Keratinocyte (primary cell): ENCODE measurements at regions not wholly inside any gene's neighbourhood (a gene's known extent, or its start where the extent isn't known, plus 50 kb on each side); places are given as distances from the start of the nearest gene placed in this dataset.

ENCODE experiments used
- DNase-seq: peaks from one replicate; pipeline ENCODE4 v3.0.0-alpha.2; 2011; ENCODE audit warnings: low read depth, missing footprints, low spot score
- FAIRE-seq: peaks from 2 replicates; lab custom pipeline; 2011; peaks lifted over from hg19 to GRCh38; lab: Jason Lieb, UNC
- H2AFZ ChIP-seq: 2 replicates; pipeline ENCODE4 v1.6.0; 2012; ENCODE audit warnings: low read length, control low read depth, inconsistent platforms; ENCODE audit not compliant: control insufficient read depth
- H3K27ac ChIP-seq: 2 replicates; pipeline ENCODE4 v1.5.1; 2011; ENCODE audit warnings: low read length; ENCODE audit not compliant: control insufficient read depth, insufficient read depth
- H3K27me3 ChIP-seq: 3 replicates; pipeline ENCODE4 v1.6.0; 2011; ENCODE audit warnings: low read length; ENCODE audit not compliant: control insufficient read depth, insufficient read depth; ENCODE audit errors: extremely low read depth
- H3K36me3 ChIP-seq, 2 experiments: 2 replicates in 1 of 2; 3 replicates in 1 of 2; pipeline ENCODE4 v1.5.1; 2011; ENCODE audit warnings: low read length in 2 of 2, mild to moderate bottlenecking in 1 of 2; ENCODE audit not compliant: control insufficient read depth in 2 of 2, insufficient read depth in 2 of 2; ENCODE audit errors: extremely low read depth in 1 of 2
- H3K4me1 ChIP-seq: 3 replicates; pipeline ENCODE4 v1.5.1; 2011; ENCODE audit warnings: low read length; ENCODE audit not compliant: control insufficient read depth, insufficient read depth; ENCODE audit errors: extremely low read depth
- H3K4me2 ChIP-seq: 3 replicates; pipeline ENCODE4 v1.6.0; 2011; ENCODE audit warnings: low read depth, low read length; ENCODE audit not compliant: control insufficient read depth, insufficient read depth; ENCODE audit errors: extremely low read depth
- H3K4me3 ChIP-seq, 3 experiments: fragments of 200-600 bp in 1 of 3; sonication (generic) in 1 of 3; 2 replicates in 2 of 3; 3 replicates in 1 of 3; pipeline ENCODE4 v1.5.1; 2011 to 2016; ENCODE audit warnings: low read length in 3 of 3, mild to moderate bottlenecking in 3 of 3, control low read depth in 2 of 3, inconsistent platforms in 1 of 3, low read depth in 1 of 3, mixed read lengths in 1 of 3, mixed run types in 1 of 3, moderate library complexity in 1 of 3; ENCODE audit not compliant: control insufficient read depth in 2 of 3, insufficient read depth in 2 of 3; ENCODE audit errors: extremely low read depth in 1 of 3
- H3K79me2 ChIP-seq: 2 replicates; pipeline ENCODE4 v1.6.0; 2012; ENCODE audit warnings: low read length; ENCODE audit not compliant: control insufficient read depth, insufficient read depth
- H3K9ac ChIP-seq: 3 replicates; pipeline ENCODE4 v1.6.0; 2011; ENCODE audit warnings: low read length; ENCODE audit not compliant: control insufficient read depth, insufficient read depth; ENCODE audit errors: extremely low read depth
- H3K9me1 ChIP-seq: 3 replicates; pipeline ENCODE4 v1.6.0; 2011; ENCODE audit warnings: low read length; ENCODE audit not compliant: control insufficient read depth, insufficient read depth; ENCODE audit errors: extremely low read depth
- H3K9me3 ChIP-seq: 2 replicates; pipeline ENCODE4 v1.5.1; 2012; ENCODE audit warnings: low read depth, low read length; ENCODE audit not compliant: control insufficient read depth
- H4K20me1 ChIP-seq: 3 replicates; pipeline ENCODE4 v1.6.0; 2011; ENCODE audit warnings: low read length; ENCODE audit not compliant: control insufficient read depth, insufficient read depth; ENCODE audit errors: extremely low read depth
- EZH2 ChIP-seq: IDR thresholded peaks from one replicate; pipeline ENCODE4 v1.6.1; 2012; ENCODE audit warnings: inconsistent platforms, mild to moderate bottlenecking, low read length, moderate library complexity
- dilution Hi-C: fragments of 300-500 bp; cut with MboI; formaldehyde crosslinking; loops from one replicate; pipeline ENCODE4 v1.7.0; 2020; ENCODE audit warnings: low sequenced_read_pairs; ENCODE audit not compliant: extremely low pct_ligation_motif_present
- TF ChIP-seq, protein P1 (sequence below), 3 experiments: IDR thresholded peaks in 1 of 3; conservative IDR thresholded peaks in 1 of 3; optimal IDR thresholded peaks in 1 of 3; 2 replicates in 2 of 3; 3 replicates in 1 of 3; pipeline versions ENCODE3 to v1.5.1; 2011; ENCODE audit warnings: low read length in 3 of 3, mild to moderate bottlenecking in 3 of 3, moderate library complexity in 2 of 3, control low read depth in 1 of 3, inconsistent platforms in 1 of 3; ENCODE audit not compliant: insufficient read depth in 2 of 3; ENCODE audit errors: extremely low read depth in 1 of 3

DNA sequence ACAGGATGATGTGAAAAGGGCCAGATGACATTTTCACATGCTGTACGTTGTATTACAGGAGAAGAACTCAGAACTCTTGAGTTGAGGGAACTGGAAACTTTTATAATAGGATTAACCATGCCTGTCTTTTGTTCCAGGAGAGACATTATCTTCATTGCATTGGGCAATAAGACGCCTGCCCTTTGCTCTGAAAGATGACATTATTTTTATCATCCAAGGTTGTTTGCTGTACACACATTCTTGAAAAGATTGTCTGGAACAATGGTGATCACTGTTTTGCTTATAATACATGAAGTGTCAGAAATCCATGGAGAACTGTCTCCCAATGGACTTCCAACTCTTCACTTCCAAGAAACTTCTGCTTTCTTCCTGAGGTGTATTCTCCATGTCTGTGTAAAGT, 334.6 kb upstream of the B3GAT1 start:
- FAIRE-seq = no peak
- TF ChIP-seq, protein P1, sequence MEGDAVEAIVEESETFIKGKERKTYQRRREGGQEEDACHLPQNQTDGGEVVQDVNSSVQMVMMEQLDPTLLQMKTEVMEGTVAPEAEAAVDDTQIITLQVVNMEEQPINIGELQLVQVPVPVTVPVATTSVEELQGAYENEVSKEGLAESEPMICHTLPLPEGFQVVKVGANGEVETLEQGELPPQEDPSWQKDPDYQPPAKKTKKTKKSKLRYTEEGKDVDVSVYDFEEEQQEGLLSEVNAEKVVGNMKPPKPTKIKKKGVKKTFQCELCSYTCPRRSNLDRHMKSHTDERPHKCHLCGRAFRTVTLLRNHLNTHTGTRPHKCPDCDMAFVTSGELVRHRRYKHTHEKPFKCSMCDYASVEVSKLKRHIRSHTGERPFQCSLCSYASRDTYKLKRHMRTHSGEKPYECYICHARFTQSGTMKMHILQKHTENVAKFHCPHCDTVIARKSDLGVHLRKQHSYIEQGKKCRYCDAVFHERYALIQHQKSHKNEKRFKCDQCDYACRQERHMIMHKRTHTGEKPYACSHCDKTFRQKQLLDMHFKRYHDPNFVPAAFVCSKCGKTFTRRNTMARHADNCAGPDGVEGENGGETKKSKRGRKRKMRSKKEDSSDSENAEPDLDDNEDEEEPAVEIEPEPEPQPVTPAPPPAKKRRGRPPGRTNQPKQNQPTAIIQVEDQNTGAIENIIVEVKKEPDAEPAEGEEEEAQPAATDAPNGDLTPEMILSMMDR (optimal IDR thresholded peaks at IDR 0.05 in 1 of 3, IDR thresholded peaks at IDR 0.05 in 1 of 3, conservative IDR thresholded peaks at IDR 0.05 in 1 of 3; ENCODE audit: extremely low read depth in 1 of 3, insufficient read depth in 2 of 3, low read length in 3 of 3) = no peak
- TF ChIP-seq EZH2 = no peak
- no peak for DNase-seq
- Histone ChIP-seq H2AFZ (no peak overlapping the region), H3K4me1 (no peaks in the 10 kb centered on the region), H3K36me3 (no peaks in the 10 kb centered on the region), H3K9me3 (no peaks in the 10 kb centered on the region), H3K4me2 (no peak overlapping the region), H3K27me3 (no peaks in the 10 kb centered on the region), H3K9ac (no peak overlapping the region), H3K27ac (no peak overlapping the region), H3K4me3 (no peak overlapping the region), H3K79me2 (no peaks in the 10 kb centered on the region), H4K20me1 (no peaks in the 10 kb centered on the region), H3K9me1 (no peaks in the 10 kb centered on the region)
- dilution Hi-C loops = no loop called here

DNA sequence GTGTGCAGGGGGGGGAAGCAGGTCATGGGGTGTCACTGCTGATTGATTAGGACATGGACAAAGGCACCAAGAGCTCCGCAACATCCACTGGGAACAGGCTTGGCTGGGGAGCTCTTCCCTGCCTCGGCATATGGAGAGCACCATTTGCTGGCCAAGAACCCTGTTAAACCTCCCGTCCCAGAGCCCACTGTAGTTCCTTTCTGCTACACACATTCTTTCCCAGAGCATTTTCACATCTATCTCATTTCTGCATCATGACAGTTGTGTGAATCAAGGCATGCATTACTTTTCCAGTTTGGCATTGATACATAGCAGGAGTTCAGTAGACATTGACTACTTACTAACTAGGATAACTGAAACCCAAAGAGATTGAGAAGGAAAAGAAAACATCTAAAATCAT, 333.4 kb upstream of the B3GAT1 start:
- Histone ChIP-seq H3K4me2 (no peak overlapping the region), H3K9me3 (peaks cover 3% of the 10 kb centered on the region), H4K20me1 (no peaks in the 10 kb centered on the region), H2AFZ (no peak overlapping the region), H3K27ac (no peak overlapping the region), H3K79me2 (no peaks in the 10 kb centered on the region), H3K9me1 (no peaks in the 10 kb centered on the region), H3K4me1 (no peaks in the 10 kb centered on the region), H3K36me3 (no peaks in the 10 kb centered on the region), H3K27me3 (no peaks in the 10 kb centered on the region), H3K4me3 (no peak overlapping the region), H3K9ac (no peak overlapping the region)
- FAIRE-seq = no peak
- no peak for DNase-seq
- TF ChIP-seq, protein P1 (optimal IDR thresholded peaks at IDR 0.05 in 1 of 3, IDR thresholded peaks at IDR 0.05 in 1 of 3, conservative IDR thresholded peaks at IDR 0.05 in 1 of 3; ENCODE audit: extremely low read depth in 1 of 3, insufficient read depth in 2 of 3, low read length in 3 of 3) = no peak
- TF ChIP-seq EZH2 = no peak
- dilution Hi-C loops = no loop called here
